Neural cell (in vitro differentiated cells): ENCODE measurements at regions not wholly inside any gene's neighbourhood (a gene's known extent, or its start where the extent isn't known, plus 50 kb on each side); places are given as distances from the start of the nearest gene placed in this dataset.

Experiments used
- H2AFZ ChIP-seq: fragments of 200-600, 300-800 bp; sonication (generic), shearing (Covaris generic); 2 replicates; pipeline ENCODE4 v1.6.0; 2014; ENCODE audit warnings: low read depth, mild to moderate bottlenecking, antibody characterized with exemption, low read length, moderate library complexity
- H3F3A ChIP-seq: fragments of 200-600 bp; shearing (Covaris generic); 2 replicates; pipeline ENCODE4 v1.6.1; 2016; ENCODE audit warnings: mild to moderate bottlenecking, moderate library complexity, mixed read lengths, antibody characterized with exemption, low read length; ENCODE audit not compliant: insufficient read depth, poor library complexity, severe bottlenecking
- H3K27ac ChIP-seq: fragments of 200-600, 300-800 bp; sonication (generic), shearing (Covaris generic); 2 replicates; pipeline ENCODE4 v1.5.1; 2014; ENCODE audit warnings: mild to moderate bottlenecking, low read length, moderate library complexity
- H3K27me3 ChIP-seq: fragments of 300-800, 200-600 bp; sonication (generic), shearing (Covaris generic); 2 replicates; pipeline ENCODE4 v1.6.0; 2014; ENCODE audit warnings: mild to moderate bottlenecking, low read depth, low read length, moderate library complexity; ENCODE audit not compliant: insufficient read depth
- H3K36me3 ChIP-seq: fragments of 300-800, 200-600 bp; sonication (generic), shearing (Covaris generic); 2 replicates; pipeline ENCODE4 v1.5.1; 2014; ENCODE audit warnings: mild to moderate bottlenecking, antibody characterized with exemption, low read length, moderate library complexity; ENCODE audit not compliant: insufficient read depth
- H3K4me2 ChIP-seq: fragments of 300-800, 200-600 bp; sonication (generic), shearing (Covaris generic); 2 replicates; pipeline ENCODE4 v1.6.0; 2014; ENCODE audit warnings: mild to moderate bottlenecking, low read length
- H3K4me3 ChIP-seq: fragments of 300-800, 200-600 bp; sonication (generic), shearing (Covaris generic); 2 replicates; pipeline ENCODE4 v1.5.1; 2014; ENCODE audit warnings: mild to moderate bottlenecking, low read length, moderate library complexity
- H3K79me2 ChIP-seq: fragments of 200-600 bp; shearing (Covaris generic); replicated peaks from 2 replicates; pipeline ENCODE4 v1.6.0; 2014; ENCODE audit warnings: mild to moderate bottlenecking, low read length, moderate library complexity; ENCODE audit not compliant: insufficient read depth
- H3K9ac ChIP-seq: fragments of 300-800, 200-600 bp; sonication (generic), shearing (Covaris generic); 2 replicates; pipeline ENCODE4 v1.6.1; 2016; ENCODE audit warnings: mild to moderate bottlenecking, low read length, mixed read lengths
- H3K9me2 ChIP-seq: fragments of 200-600 bp; shearing (Covaris generic); 2 replicates; pipeline ENCODE4 v1.6.1; 2016; ENCODE audit warnings: mild to moderate bottlenecking, low read length, mixed read lengths; ENCODE audit not compliant: insufficient read depth
- H3K9me3 ChIP-seq: fragments of 200-600, 300-800 bp; sonication (generic), shearing (Covaris generic); 2 replicates; pipeline ENCODE4 v1.6.1; 2016; ENCODE audit warnings: mild to moderate bottlenecking, mixed run types, low read length, moderate library complexity, mixed read lengths
- H4K20me1 ChIP-seq: fragments of 200-600 bp; shearing (Covaris generic); 2 replicates; pipeline ENCODE4 v1.6.1; 2016; ENCODE audit warnings: mild to moderate bottlenecking, mixed run types; ENCODE audit not compliant: insufficient read depth
- EP300 ChIP-seq: fragments of 450-650 bp; conservative IDR thresholded peaks from 2 replicates; pipeline ENCODE4 v1.6.1; 2014; ENCODE audit warnings: antibody characterized with exemption, mild to moderate bottlenecking, moderate library complexity; ENCODE audit not compliant: poor library complexity, severe bottlenecking
- EZH2 ChIP-seq: fragments of 200-600, 300-800 bp; shearing (Covaris generic), sonication (generic); IDR thresholded peaks from 2 replicates; pipeline ENCODE4 v1.6.1; 2014; ENCODE audit warnings: antibody characterized with exemption, low read length, borderline replicate concordance, mild to moderate bottlenecking; ENCODE audit not compliant: insufficient read depth, poor library complexity, severe bottlenecking
- MXI1 ChIP-seq: fragments of 450-650 bp; conservative IDR thresholded peaks from 2 replicates; pipeline ENCODE4 v1.6.1; 2014; ENCODE audit warnings: antibody characterized with exemption, mild to moderate bottlenecking; ENCODE audit not compliant: poor library complexity, severe bottlenecking
- POLR2AphosphoS5 ChIP-seq: IDR thresholded peaks from 2 replicates; pipeline ENCODE4 v1.6.1; 2012
- RAD21 ChIP-seq: fragments of 450-650 bp; conservative IDR thresholded peaks from 2 replicates; pipeline ENCODE4 v1.6.1; 2014; ENCODE audit warnings: antibody characterized with exemption, mild to moderate bottlenecking, moderate library complexity
- SMC3 ChIP-seq: fragments of 450-650 bp; conservative IDR thresholded peaks from 2 replicates; pipeline ENCODE4 v1.6.1; 2014; ENCODE audit warnings: antibody characterized with exemption, mild to moderate bottlenecking, moderate library complexity; ENCODE audit not compliant: poor library complexity
- TAF1 ChIP-seq: IDR thresholded peaks from 2 replicates; pipeline ENCODE4 v1.6.1; 2012; ENCODE audit warnings: low read depth
- TF ChIP-seq, protein P1 (sequence below): IDR thresholded peaks from 2 replicates; pipeline ENCODE4 v1.6.1; 2012; ENCODE audit warnings: borderline replicate concordance
- TF ChIP-seq, protein P2 (sequence below): fragments of 450-650 bp; IDR thresholded peaks from 2 replicates; pipeline ENCODE4 v1.5.1; 2014; ENCODE audit warnings: antibody characterized with exemption, mild to moderate bottlenecking, moderate library complexity; ENCODE audit not compliant: poor library complexity, severe bottlenecking

GRCh38 chr3:115500795-115501194 lies 122.5 kb upstream of the GAP43 start:
- H3F3A ChIP-seq = no peaks in the 10 kb centered on the region
- H3K9ac ChIP-seq = no peak overlapping the region
- H3K79me2 ChIP-seq = no peaks in the 10 kb centered on the region
- no peaks in the 10 kb centered on the region for H3K36me3 ChIP-seq
- no peaks in the 10 kb centered on the region for H3K9me3 ChIP-seq
- H3K9me2 ChIP-seq = no peaks in the 10 kb centered on the region
- no peaks in the 10 kb centered on the region for H4K20me1 ChIP-seq
- no peak overlapping the region for H2AFZ ChIP-seq
- no peak overlapping the region for H3K27ac ChIP-seq
- H3K27me3 ChIP-seq = no peaks in the 10 kb centered on the region
- no peak overlapping the region for H3K4me3 ChIP-seq
- no peak for TF ChIP-seq POLR2AphosphoS5
- TF ChIP-seq SMC3 = no peak
- no peak for TF ChIP-seq TAF1
- no peak for TF ChIP-seq MXI1
- no peak for TF ChIP-seq EZH2
- TF ChIP-seq, protein P1, sequence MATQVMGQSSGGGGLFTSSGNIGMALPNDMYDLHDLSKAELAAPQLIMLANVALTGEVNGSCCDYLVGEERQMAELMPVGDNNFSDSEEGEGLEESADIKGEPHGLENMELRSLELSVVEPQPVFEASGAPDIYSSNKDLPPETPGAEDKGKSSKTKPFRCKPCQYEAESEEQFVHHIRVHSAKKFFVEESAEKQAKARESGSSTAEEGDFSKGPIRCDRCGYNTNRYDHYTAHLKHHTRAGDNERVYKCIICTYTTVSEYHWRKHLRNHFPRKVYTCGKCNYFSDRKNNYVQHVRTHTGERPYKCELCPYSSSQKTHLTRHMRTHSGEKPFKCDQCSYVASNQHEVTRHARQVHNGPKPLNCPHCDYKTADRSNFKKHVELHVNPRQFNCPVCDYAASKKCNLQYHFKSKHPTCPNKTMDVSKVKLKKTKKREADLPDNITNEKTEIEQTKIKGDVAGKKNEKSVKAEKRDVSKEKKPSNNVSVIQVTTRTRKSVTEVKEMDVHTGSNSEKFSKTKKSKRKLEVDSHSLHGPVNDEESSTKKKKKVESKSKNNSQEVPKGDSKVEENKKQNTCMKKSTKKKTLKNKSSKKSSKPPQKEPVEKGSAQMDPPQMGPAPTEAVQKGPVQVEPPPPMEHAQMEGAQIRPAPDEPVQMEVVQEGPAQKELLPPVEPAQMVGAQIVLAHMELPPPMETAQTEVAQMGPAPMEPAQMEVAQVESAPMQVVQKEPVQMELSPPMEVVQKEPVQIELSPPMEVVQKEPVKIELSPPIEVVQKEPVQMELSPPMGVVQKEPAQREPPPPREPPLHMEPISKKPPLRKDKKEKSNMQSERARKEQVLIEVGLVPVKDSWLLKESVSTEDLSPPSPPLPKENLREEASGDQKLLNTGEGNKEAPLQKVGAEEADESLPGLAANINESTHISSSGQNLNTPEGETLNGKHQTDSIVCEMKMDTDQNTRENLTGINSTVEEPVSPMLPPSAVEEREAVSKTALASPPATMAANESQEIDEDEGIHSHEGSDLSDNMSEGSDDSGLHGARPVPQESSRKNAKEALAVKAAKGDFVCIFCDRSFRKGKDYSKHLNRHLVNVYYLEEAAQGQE = no peak
- no peak for TF ChIP-seq EP300
- H3K4me2 ChIP-seq = no peak overlapping the region

GRCh38 chr3:115502128-115502527 lies 121.2 kb upstream of the GAP43 start:
- Histone ChIP-seq H3K9me2 (no peaks in the 10 kb centered on the region), H3F3A (no peaks in the 10 kb centered on the region), H3K9me3 (no peaks in the 10 kb centered on the region), H3K4me3 (peak overlapping the region; percentile 43), H2AFZ (no peak overlapping the region), H3K27ac (peak overlapping the region; percentile 86), H3K36me3 (no peaks in the 10 kb centered on the region), H3K9ac (peak overlapping the region; percentile 31), H4K20me1 (no peaks in the 10 kb centered on the region), H3K4me2 (peak overlapping the region; percentile 57), H3K27me3 (no peaks in the 10 kb centered on the region), H3K79me2 (no peaks in the 10 kb centered on the region)
- TF ChIP-seq SMC3 (no peak), RAD21 (no peak), EZH2 (no peak), EP300 (no peak), MXI1 (no peak), TAF1 (no peak), POLR2AphosphoS5 (no peak)
- TF ChIP-seq, protein P1 = no peak
- TF ChIP-seq, protein P2, sequence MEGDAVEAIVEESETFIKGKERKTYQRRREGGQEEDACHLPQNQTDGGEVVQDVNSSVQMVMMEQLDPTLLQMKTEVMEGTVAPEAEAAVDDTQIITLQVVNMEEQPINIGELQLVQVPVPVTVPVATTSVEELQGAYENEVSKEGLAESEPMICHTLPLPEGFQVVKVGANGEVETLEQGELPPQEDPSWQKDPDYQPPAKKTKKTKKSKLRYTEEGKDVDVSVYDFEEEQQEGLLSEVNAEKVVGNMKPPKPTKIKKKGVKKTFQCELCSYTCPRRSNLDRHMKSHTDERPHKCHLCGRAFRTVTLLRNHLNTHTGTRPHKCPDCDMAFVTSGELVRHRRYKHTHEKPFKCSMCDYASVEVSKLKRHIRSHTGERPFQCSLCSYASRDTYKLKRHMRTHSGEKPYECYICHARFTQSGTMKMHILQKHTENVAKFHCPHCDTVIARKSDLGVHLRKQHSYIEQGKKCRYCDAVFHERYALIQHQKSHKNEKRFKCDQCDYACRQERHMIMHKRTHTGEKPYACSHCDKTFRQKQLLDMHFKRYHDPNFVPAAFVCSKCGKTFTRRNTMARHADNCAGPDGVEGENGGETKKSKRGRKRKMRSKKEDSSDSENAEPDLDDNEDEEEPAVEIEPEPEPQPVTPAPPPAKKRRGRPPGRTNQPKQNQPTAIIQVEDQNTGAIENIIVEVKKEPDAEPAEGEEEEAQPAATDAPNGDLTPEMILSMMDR = no peak
